ENCODE measurements at regions not wholly inside any gene's neighbourhood (a gene's known extent, or its start where the extent isn't known, plus 50 kb on each side); places are given as distances from the start of the nearest gene placed in this dataset.

DNA sequence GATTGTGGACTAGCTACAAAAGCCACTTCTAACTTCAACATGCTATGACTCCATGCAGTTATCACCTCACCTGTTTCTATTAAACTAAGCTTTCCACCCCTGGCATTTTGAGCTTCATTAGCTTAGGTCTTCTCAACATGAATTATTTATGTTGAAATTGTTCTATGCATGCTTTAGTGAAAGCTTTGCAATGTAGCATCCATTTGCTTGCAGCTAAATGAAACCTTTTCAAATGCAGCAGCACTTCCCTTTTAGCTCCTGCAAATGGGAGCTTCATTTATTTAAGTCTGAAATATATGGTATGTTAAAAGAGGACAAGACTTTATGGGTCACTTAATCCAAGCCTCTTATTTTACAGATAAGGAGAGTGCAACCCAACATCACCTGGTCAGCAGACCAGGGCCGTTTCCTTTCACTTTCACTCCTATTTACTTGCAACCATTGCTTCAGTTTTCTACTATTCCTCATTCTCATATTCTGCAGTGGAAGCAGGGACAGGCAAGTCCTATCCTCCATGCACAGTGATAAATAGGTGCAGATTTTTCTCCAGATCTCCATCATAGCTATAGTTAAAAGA, 56.4 kb upstream of the SAMSN1 start:
- DNase-seq (ENCODE audit: low read depth, low spot score), result no peak
- no peak overlapping the region for H3K4me3 ChIP-seq (ENCODE audit: low read depth, low read length)
- in situ Hi-C loops (cut with HindIII; ENCODE audit: low sequenced_read_pairs), result no loop called here
- TF ChIP-seq, protein P1, sequence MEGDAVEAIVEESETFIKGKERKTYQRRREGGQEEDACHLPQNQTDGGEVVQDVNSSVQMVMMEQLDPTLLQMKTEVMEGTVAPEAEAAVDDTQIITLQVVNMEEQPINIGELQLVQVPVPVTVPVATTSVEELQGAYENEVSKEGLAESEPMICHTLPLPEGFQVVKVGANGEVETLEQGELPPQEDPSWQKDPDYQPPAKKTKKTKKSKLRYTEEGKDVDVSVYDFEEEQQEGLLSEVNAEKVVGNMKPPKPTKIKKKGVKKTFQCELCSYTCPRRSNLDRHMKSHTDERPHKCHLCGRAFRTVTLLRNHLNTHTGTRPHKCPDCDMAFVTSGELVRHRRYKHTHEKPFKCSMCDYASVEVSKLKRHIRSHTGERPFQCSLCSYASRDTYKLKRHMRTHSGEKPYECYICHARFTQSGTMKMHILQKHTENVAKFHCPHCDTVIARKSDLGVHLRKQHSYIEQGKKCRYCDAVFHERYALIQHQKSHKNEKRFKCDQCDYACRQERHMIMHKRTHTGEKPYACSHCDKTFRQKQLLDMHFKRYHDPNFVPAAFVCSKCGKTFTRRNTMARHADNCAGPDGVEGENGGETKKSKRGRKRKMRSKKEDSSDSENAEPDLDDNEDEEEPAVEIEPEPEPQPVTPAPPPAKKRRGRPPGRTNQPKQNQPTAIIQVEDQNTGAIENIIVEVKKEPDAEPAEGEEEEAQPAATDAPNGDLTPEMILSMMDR (IDR thresholded peaks at IDR 0.05; ENCODE audit: low read depth, low read length), result no peak

DNA sequence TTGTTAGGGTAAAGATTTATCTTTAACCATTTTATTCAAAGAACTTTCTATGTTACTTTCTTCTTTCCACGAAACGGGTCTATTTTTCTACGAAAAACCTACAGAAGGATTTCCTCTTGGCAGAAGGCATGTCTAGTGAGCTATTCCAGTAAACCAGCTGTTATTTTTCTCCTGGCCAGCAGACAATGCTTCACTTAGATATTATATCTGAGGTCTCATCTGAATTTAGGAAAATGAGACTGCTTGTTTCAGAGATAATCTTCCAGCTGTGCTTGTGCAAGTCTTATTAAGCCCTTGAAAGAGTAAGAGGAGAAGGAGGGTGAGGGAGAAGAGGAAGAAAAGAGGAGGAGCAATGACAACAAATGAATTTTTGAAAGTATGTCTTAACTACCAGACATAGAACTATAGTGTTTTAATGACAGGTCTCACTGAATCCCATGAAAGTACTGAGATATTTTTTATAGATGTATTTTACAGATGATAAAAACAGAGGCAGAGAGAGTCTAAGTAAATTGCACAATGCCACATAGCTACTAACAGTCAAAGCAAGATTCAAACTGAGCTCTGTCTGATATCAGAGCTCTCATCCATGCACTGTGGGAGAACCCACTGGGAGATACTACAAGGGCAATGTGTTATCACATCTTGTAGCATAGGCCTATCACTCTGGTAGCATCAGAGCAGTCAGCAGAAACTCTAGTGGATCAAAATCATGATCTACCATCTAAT, 54.6 kb upstream of the SAMSN1 start:
- TF ChIP-seq, protein P1 (IDR thresholded peaks at IDR 0.05; ENCODE audit: low read depth, low read length), result no peak
- in situ Hi-C loops (cut with HindIII; ENCODE audit: low sequenced_read_pairs), result no loop called here
- no peak for DNase-seq (ENCODE audit: low read depth, low spot score)
- no peak overlapping the region for H3K4me3 ChIP-seq (ENCODE audit: low read depth, low read length)

DNA sequence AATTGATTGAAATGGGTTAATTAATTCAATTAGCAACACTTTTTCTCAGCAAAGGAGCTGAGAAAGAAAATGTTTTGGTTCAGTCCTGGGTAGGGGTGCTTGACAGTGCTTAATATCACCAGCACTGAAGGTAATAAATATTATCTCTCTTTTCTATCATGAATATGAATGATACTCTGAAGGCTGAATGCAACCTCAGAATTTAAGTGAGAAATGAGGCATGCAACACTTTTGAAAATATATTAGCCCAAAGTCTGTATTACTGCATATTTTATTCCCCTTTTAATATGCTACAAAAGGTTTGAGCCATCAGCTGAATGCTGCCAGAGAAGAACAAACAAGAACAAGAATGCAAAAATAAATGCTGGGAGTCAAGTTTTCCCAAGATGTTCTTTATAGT, 52.0 kb upstream of the SAMSN1 start:
- no peak overlapping the region for H3K4me3 ChIP-seq (ENCODE audit: low read depth, low read length)
- no peak for DNase-seq (ENCODE audit: low read depth, low spot score)
- TF ChIP-seq, protein P1 (IDR thresholded peaks at IDR 0.05; ENCODE audit: low read depth, low read length), result no peak
- in situ Hi-C loops (cut with HindIII; ENCODE audit: low sequenced_read_pairs), result no loop called here
